HEK293 (cell line): ENCODE measurements at regions not wholly inside any gene's neighbourhood (a gene's known extent, or its start where the extent isn't known, plus 50 kb on each side); places are given as distances from the start of the nearest gene placed in this dataset.
A peak's percentile ranks its signal among the peaks of the same experiment; 100 is the strongest.

Experiments used
- CTCF ChIA-PET: fragments of 350-600 bp; formaldehyde crosslinking; extraction: SDS; loops from one replicate; lab custom pipeline; 2021; ENCODE audit warnings: antibody characterized with exemption; lab: Yijun Ruan, JAX
- POLR2A ChIA-PET: fragments of 300-600 bp; formaldehyde crosslinking; extraction: SDS; loops from one replicate; lab custom pipeline; 2020; ENCODE audit warnings: antibody characterized with exemption, inconsistent platforms; lab: Yijun Ruan, JAX
- H3K27ac ChIP-seq: fragments of 200-500 bp; sonication (Bioruptor generic); 2 replicates; pipeline ENCODE4 v1.5.1; 2014; ENCODE audit warnings: low read depth, low read length, control low read depth, inconsistent platforms; ENCODE audit errors: extremely low read depth
- H3K36me3 ChIP-seq, 2 experiments: fragments of 200-500 bp in 1 of 2; sonication (Bioruptor generic) in 1 of 2; 1 replicate in 1 of 2; 2 replicates in 1 of 2; pipeline ENCODE4 v1.5.1; 2014 to 2017; ENCODE audit warnings: inconsistent platforms in 2 of 2, low read length in 2 of 2; ENCODE audit not compliant: control insufficient read depth in 2 of 2, insufficient read depth in 1 of 2
- H3K4me1 ChIP-seq: fragments of 200-500 bp; sonication (Bioruptor generic); 2 replicates; pipeline ENCODE4 v1.5.1; 2014; ENCODE audit warnings: mild to moderate bottlenecking, low read length, inconsistent platforms; ENCODE audit not compliant: control insufficient read depth, insufficient read depth
- H3K4me3 ChIP-seq: 2 replicates; pipeline ENCODE4 v1.5.1; 2011; ENCODE audit warnings: low read depth, mild to moderate bottlenecking, control low read depth, low read length, moderate library complexity
- H3K9me3 ChIP-seq: fragments of 200-500 bp; sonication (Bioruptor generic); 2 replicates; pipeline ENCODE4 v1.5.1; 2014; ENCODE audit warnings: low read depth, low read length, inconsistent platforms; ENCODE audit not compliant: control insufficient read depth, insufficient read depth
- FEZF1 ChIP-seq: fragments of 450-650 bp; formaldehyde crosslinking; IDR thresholded peaks from 2 replicates; pipeline ENCODE4 v1.5.1; 2016; ENCODE audit warnings: missing biosample characterization, missing genetic modification characterization
- HOXC10 ChIP-seq: sonication (generic); formaldehyde crosslinking; IDR thresholded peaks from 2 replicates; pipeline ENCODE4 v1.8.1; 2023; ENCODE audit warnings: mild to moderate bottlenecking, missing genetic modification reagents
- IKZF3 ChIP-seq: fragments of 450-650 bp; IDR thresholded peaks from 2 replicates; pipeline ENCODE4 v1.5.0; 2018; ENCODE audit warnings: missing biosample characterization, mild to moderate bottlenecking, missing genetic modification characterization, moderate library complexity
- SCRT1 ChIP-seq: fragments of 450-650 bp; formaldehyde crosslinking; IDR thresholded peaks from 2 replicates; pipeline ENCODE4 v1.5.1; 2016; ENCODE audit warnings: missing biosample characterization, missing genetic modification characterization, borderline replicate concordance
- SP2 ChIP-seq: fragments of 450-650 bp; formaldehyde crosslinking; IDR thresholded peaks from 2 replicates; pipeline ENCODE4 v1.5.1; 2016; ENCODE audit warnings: missing biosample characterization, missing genetic modification characterization
- ZBTB1 ChIP-seq: fragments of 450-650 bp; formaldehyde crosslinking; IDR thresholded peaks from 2 replicates; pipeline ENCODE4 v1.5.1; 2016; ENCODE audit warnings: missing biosample characterization, missing genetic modification characterization
- ZIC2 ChIP-seq: fragments of 450-650 bp; formaldehyde crosslinking; IDR thresholded peaks from 2 replicates; pipeline ENCODE4 v1.5.1; 2016; ENCODE audit warnings: missing biosample characterization, missing genetic modification characterization
- ZNF146 ChIP-seq: fragments of 450-650 bp; formaldehyde crosslinking; IDR thresholded peaks from 2 replicates; pipeline ENCODE4 v1.5.1; 2016; ENCODE audit warnings: missing biosample characterization, missing genetic modification characterization
- ZNF148 ChIP-seq: fragments of 450-650 bp; formaldehyde crosslinking; IDR thresholded peaks from 2 replicates; pipeline ENCODE4 v1.5.0; 2017; ENCODE audit warnings: missing biosample characterization, missing genetic modification characterization, borderline replicate concordance
- ZNF211 ChIP-seq: fragments of 450-650 bp; formaldehyde crosslinking; IDR thresholded peaks from 2 replicates; pipeline ENCODE4 v1.5.1; 2016; ENCODE audit warnings: low read depth, missing biosample characterization, missing genetic modification characterization
- ZNF239 ChIP-seq: fragments of 450-650 bp; formaldehyde crosslinking; IDR thresholded peaks from 2 replicates; pipeline ENCODE4 v1.5.1; 2016; ENCODE audit warnings: missing biosample characterization, missing genetic modification characterization
- ZNF248 ChIP-seq: fragments of 450-650 bp; formaldehyde crosslinking; IDR thresholded peaks from 2 replicates; pipeline ENCODE4 v1.5.1; 2017; ENCODE audit warnings: missing biosample characterization, missing genetic modification characterization
- ZNF341 ChIP-seq: fragments of 450-650 bp; formaldehyde crosslinking; IDR thresholded peaks from 2 replicates; pipeline ENCODE4; 2016; ENCODE audit warnings: low read depth, missing biosample characterization, missing genetic modification characterization
- ZNF423 ChIP-seq: fragments of 450-650 bp; formaldehyde crosslinking; IDR thresholded peaks from 2 replicates; pipeline ENCODE4 v1.5.1; 2016; ENCODE audit warnings: missing biosample characterization, missing genetic modification characterization
- ZNF585B ChIP-seq: fragments of 450-650 bp; formaldehyde crosslinking; IDR thresholded peaks from 2 replicates; pipeline ENCODE4 v1.5.1; 2016; ENCODE audit warnings: missing biosample characterization, missing genetic modification characterization
- ZNF747 ChIP-seq: fragments of 450-650 bp; formaldehyde crosslinking; IDR thresholded peaks from 2 replicates; pipeline ENCODE4 v1.5.1; 2016; ENCODE audit warnings: missing biosample characterization, missing genetic modification characterization
- ZNF792 ChIP-seq: fragments of 450-650 bp; formaldehyde crosslinking; IDR thresholded peaks from 2 replicates; pipeline ENCODE4 v1.5.1; 2016; ENCODE audit warnings: missing biosample characterization, missing genetic modification characterization
- TF ChIP-seq, protein P1 (sequence below): IDR thresholded peaks from 2 replicates; pipeline ENCODE4 v1.6.1; 2011; ENCODE audit warnings: mild to moderate bottlenecking, low read depth, low read length, borderline replicate concordance

DNA sequence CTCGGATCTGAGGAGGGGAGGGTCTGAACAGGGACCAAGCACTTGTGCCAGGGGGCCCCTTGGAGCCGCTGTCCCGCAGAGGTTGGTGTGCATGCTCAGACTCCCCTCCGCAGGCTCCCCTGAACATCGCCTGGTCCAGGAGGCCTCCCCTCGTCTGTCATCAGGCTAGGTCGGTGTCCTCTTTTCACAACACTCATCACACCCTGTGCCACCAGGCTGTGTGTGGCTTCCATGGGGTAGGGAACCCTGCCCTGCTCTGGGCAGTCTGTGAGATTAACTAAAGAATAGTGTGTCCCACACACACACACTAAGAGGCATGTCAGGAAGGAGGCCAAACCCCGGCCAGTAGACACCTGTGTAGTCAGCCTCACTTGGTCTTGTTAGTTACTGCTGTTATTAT, 119.3 kb downstream of the C5orf15 start:
- TF ChIP-seq ZNF792 (tag by site-specific recombination) (no peak), ZBTB1 (tag by site-specific recombination) (no peak), ZNF248 (tag by site-specific recombination) (no peak), IKZF3 (tag by site-specific recombination) (no peak)
- Histone ChIP-seq H3K4me1 (no peaks in the 10 kb centered on the region), H3K4me3 (no peak overlapping the region), H3K27ac (no peak overlapping the region), H3K36me3 (no peaks in the 10 kb centered on the region), H3K9me3 (no peaks in the 10 kb centered on the region)
- POLR2A ChIA-PET = no interaction called here
- CTCF ChIA-PET = no interaction called here

- ChIA-PET CTCF (interaction anchor here (1.4 kb wide), 1 partner anchor 94 kb away, joined by 3 read pairs; no protein-coding TSS in a partner anchor), POLR2A (no interaction called here)
- H3K4me3 ChIP-seq = no peak overlapping the region
- no peaks in the 10 kb centered on the region for H3K36me3 ChIP-seq
- TF ChIP-seq ZNF148 (no peak), ZIC2 (peak; percentile 91), ZNF341 (tag by site-specific recombination) (peak; percentile 57), ZNF423 (peak; percentile 77)
- H3K27ac ChIP-seq = no peak overlapping the region
- no peaks in the 10 kb centered on the region for H3K9me3 ChIP-seq
- H3K4me1 ChIP-seq = no peaks in the 10 kb centered on the region
Measured at GRCh38 chr5:133848341-133848811, 120.0 kb downstream of the C5orf15 start.

GRCh38 chr5:133847886-133848285, 120.5 kb downstream of the C5orf15 start:
- POLR2A ChIA-PET = no interaction called here
- CTCF ChIA-PET = interaction anchor here (1.0 to 1.4 kb wide), 2 partner anchors 20 to 94 kb away, joined by 3 read pairs; no protein-coding TSS in a partner anchor
- Histone ChIP-seq H3K36me3 (no peaks in the 10 kb centered on the region), H3K4me1 (peaks cover 2% of the 10 kb centered on the region; the same call in 1 of the 2 replicates), H3K4me3 (no peak overlapping the region), H3K27ac (no peak overlapping the region), H3K9me3 (no peaks in the 10 kb centered on the region)
- TF ChIP-seq ZNF211 (tag by site-specific recombination) (no peak), SP2 (tag by site-specific recombination) (no peak), HOXC10 (no peak), SCRT1 (tag by site-specific recombination) (no peak), ZNF146 (tag by site-specific recombination) (no peak), ZNF585B (no peak), FEZF1 (tag by site-specific recombination) (no peak), ZNF239 (tag by site-specific recombination) (no peak), ZNF747 (tag by site-specific recombination) (no peak)
- TF ChIP-seq, protein P1, sequence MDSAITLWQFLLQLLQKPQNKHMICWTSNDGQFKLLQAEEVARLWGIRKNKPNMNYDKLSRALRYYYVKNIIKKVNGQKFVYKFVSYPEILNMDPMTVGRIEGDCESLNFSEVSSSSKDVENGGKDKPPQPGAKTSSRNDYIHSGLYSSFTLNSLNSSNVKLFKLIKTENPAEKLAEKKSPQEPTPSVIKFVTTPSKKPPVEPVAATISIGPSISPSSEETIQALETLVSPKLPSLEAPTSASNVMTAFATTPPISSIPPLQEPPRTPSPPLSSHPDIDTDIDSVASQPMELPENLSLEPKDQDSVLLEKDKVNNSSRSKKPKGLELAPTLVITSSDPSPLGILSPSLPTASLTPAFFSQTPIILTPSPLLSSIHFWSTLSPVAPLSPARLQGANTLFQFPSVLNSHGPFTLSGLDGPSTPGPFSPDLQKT = no peak
